ENCODE measurements at regions not wholly inside any gene's neighbourhood (a gene's known extent, or its start where the extent isn't known, plus 50 kb on each side); places are given as distances from the start of the nearest gene placed in this dataset.

DNA sequence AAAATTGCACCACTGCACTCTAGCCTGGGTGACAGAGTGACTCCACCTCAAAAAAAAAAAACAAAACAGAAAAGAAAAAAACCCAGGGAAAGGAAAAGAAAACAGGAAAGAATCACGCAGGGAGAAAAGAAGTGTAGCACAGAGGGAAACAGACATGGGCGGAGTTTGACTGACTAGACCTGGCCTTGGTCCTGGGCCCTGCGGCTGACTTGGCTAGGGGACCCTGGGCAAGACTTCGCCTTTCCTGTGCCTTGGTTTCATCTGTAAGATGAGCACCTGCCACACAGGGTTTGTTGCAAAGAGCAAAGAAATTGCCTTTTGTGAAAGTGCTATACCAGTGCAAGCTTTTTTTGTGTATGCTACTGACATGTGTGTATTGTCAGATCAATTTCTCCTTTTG is 71.3 kb upstream of the KCNG1 start:
- ATAC-seq, result no peak

GRCh38 chr20:51093240-51093763 is 70.4 kb upstream of the KCNG1 start:
- ATAC-seq, result no peak

- no peak for ATAC-seq
Observed at GRCh38 chr20:51092338-51092737, 69.4 kb upstream of the KCNG1 start.

- ATAC-seq, result no peak
Observed at GRCh38 chr20:51091406-51092195, 68.7 kb upstream of the KCNG1 start.

DNA sequence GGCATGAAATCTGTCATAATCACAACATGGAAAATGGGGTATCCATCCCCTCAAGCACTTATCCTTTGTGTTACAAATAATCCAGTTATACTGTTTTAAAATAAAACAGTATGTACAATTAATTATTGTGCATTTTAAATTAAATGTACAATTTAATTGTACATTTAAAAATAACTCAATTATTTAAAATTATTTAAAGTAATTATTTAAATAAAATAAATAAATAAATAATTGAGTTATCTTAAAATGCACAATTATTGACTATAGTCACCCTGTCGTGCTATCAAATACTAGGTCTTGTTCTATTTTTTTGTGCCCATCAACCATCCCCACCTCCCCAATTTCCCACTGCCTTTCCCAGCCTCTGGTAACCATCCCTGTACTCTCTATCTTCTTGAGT is 66.9 kb upstream of the KCNG1 start:
- ATAC-seq, result no peak

- ATAC-seq, result no peak
Observed at GRCh38 chr20:51089272-51089781, 66.4 kb upstream of the KCNG1 start.

GRCh38 chr20:51087266-51087665 is 64.4 kb upstream of the KCNG1 start:
- no peak for ATAC-seq

GRCh38 chr20:51085769-51086168 is 62.9 kb upstream of the KCNG1 start:
- no peak for ATAC-seq

- ATAC-seq, result no peak
Observed at GRCh38 chr20:51084593-51085377, 61.9 kb upstream of the KCNG1 start.

GRCh38 chr20:51083447-51083846 is 60.5 kb upstream of the KCNG1 start:
- ATAC-seq, result no peak

DNA sequence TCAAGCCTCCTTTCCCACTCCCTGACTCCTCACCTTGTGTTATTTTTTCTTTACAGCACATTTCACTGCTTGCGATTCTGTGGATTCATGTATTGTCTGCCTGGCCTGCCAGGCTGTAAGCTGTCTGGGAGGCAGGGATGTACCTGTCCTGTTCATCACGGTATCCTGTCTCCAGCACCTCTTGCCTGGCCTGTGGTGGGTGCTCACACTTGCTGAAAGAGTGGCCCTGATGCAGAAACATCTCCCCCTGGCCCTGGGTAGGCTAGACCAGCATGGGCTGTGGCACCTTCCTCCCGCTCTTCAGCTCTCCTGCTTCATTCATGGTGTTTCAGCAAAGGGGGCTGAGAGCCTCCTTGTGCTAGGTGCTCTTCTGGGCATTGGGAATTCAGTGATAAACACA is 60.1 kb upstream of the KCNG1 start:
- no peak for ATAC-seq

GRCh38 chr20:51080516-51080915 is 57.6 kb upstream of the KCNG1 start:
- no peak for ATAC-seq

DNA sequence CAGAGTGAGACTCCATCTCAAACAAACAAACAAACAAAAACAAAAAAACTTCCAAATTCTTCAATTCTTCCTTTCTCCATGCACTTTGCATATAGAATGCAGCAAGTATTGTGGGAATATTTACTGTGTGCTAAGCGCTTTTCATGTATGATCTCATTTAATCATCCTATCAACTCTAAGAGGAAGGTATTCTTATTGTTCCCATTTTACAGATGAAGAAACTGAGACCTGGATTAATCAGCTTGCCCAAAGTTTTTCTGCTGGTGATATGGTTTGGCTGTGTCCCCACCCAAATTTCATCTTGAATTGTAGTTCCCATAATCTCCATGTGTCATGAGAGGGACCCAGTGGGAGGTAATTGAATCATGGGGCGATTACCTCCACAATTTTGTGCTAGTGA is 56.6 kb upstream of the KCNG1 start:
- no peak for ATAC-seq

- no peak for ATAC-seq
Observed at GRCh38 chr20:51077686-51078060, 54.8 kb upstream of the KCNG1 start.

- ATAC-seq, result no peak
Observed at GRCh38 chr20:51076786-51077685, 54.1 kb upstream of the KCNG1 start.

GRCh38 chr20:51074062-51074461 is 51.2 kb upstream of the KCNG1 start:
- ATAC-seq, result no peak
